Calu3 (cell line): ENCODE measurements at regions not wholly inside any gene's neighbourhood (a gene's known extent, or its start where the extent isn't known, plus 50 kb on each side); places are given as distances from the start of the nearest gene placed in this dataset.
A peak's percentile ranks its signal among the peaks of the same experiment; 100 is the strongest.

Source experiments
- BruUV-seq: library from RNA; stranded (reverse); fragments of 400-500 nt; replicated peaks from 2 replicates; lab custom pipeline; 2021; lab: Mats Ljungman, UMichigan
- CTCF ChIA-PET: fragments of 300-600 bp; sonication (Branson Sonifier 250); formaldehyde crosslinking; loops from one replicate; lab custom pipeline; 2022; ENCODE audit warnings: antibody characterized with exemption; lab: Charles Lee
- DNase-seq: peaks from one replicate; pipeline ENCODE4 v3.0.0; 2022
- H3K27ac Mint-ChIP-seq: one replicate; pipeline ENCODE4 v1.8.0; 2022; ENCODE audit warnings: mixed read lengths; ENCODE audit not compliant: unreplicated experiment
- H3K27me3 Mint-ChIP-seq: one replicate; pipeline ENCODE4 v1.8.0; 2022; ENCODE audit warnings: mixed read lengths; ENCODE audit not compliant: unreplicated experiment
- H3K36me3 Mint-ChIP-seq: one replicate; pipeline ENCODE4 v1.8.0; 2022; ENCODE audit warnings: mild to moderate bottlenecking, moderate library complexity, mixed read lengths; ENCODE audit not compliant: insufficient read depth, unreplicated experiment
- H3K4me1 Mint-ChIP-seq: one replicate; pipeline ENCODE4 v1.8.0; 2022; ENCODE audit warnings: mild to moderate bottlenecking, low read depth, mixed read lengths; ENCODE audit not compliant: unreplicated experiment
- H3K4me3 Mint-ChIP-seq: one replicate; pipeline ENCODE4 v1.8.0; 2022; ENCODE audit warnings: mild to moderate bottlenecking, low read depth, moderate library complexity, mixed read lengths; ENCODE audit not compliant: unreplicated experiment
- H3K9me3 Mint-ChIP-seq: one replicate; pipeline ENCODE4 v1.8.0; 2022; ENCODE audit warnings: low read depth, mixed read lengths; ENCODE audit not compliant: unreplicated experiment
- CTCF ChIP-seq: fragments of 200-600 bp; IDR thresholded peaks from one replicate; pipeline ENCODE4 v1.8.0; 2022; ENCODE audit warnings: antibody characterized with exemption; ENCODE audit not compliant: unreplicated experiment
- intact Hi-C: fragments of 100-400 bp; cut with micrococcal nuclease; formaldehyde crosslinking; loops from one replicate; pipeline ENCODE4 v1.10.0; 2022; ENCODE audit not compliant: unreplicated experiment

DNA sequence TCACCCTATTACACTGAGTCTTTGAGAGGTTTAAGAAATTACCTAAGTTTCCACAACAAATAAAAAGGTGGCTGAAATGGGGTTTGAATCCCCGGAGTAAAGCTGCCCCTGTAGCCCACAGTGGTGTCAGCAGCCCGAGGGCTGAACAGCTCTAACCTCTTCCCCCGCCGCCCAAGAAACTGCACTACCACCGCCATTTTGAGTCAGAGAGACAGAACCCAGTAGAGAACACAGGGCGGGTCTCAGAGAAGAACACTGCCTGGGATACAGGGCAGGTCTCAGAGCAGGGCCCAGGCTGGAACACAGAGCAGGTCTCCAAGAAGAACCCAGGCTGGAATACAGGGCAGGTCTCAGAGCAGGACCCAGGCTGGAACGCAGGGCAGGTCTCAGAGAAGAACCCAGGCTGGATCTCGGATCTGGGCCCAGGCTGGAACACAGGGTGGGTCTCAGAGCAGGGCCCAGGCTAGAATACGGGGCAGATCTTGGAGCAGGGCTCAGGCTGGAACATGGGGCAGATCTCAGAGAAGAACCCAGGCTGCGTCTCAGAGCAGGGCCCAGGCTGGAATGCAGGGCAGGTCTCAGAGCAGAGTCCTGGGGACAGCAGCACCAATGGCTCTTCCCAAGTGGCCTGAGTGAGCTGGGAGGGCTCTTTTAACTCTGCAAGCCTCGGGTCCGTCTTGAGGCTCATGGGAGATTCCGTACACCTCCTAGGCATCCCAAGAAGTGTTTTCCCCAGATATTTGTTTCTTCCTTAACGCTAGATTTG, 85.9 kb upstream of the LANCL2 start:
- CTCF ChIA-PET: interaction anchor here (0.7 to 3.4 kb wide), 2 partner anchors 9 to 136 kb away, joined by 4 to 14 read pairs; no protein-coding TSS in a partner anchor
- BruUV-seq: no TSS peak
- Mint-ChIP-seq H3K27ac (no peak overlapping the region), H3K4me3 (no peak overlapping the region), H3K27me3 (peaks cover 64% of the 10 kb centered on the region), H3K36me3 (no peaks in the 10 kb centered on the region), H3K4me1 (no peaks in the 10 kb centered on the region), H3K9me3 (no peaks in the 10 kb centered on the region)
- DNase-seq: no peak
- intact Hi-C loops: no loop called here
- no peak for TF ChIP-seq CTCF

DNA sequence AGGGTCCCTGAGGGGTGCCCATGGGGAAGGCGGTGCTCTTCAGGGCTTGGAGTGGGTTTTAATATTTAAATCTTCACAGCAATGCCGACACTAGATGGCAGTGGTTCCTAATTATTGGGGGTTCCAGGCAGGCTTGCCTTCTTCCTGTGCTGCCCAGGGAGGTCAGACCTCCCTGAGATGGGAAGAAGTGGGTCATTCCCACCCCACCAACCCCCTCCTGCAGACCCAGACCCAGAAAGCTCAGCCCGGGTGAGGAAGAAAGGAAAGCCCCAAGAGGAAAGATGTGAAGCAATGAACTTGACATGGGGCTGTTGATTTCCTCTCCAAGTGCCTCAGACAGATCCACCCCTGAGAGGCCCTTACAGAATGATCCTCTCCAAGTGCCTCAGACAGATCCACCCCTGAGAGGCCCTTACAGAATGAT, 85.1 kb upstream of the LANCL2 start:
- Mint-ChIP-seq H3K27me3 (peaks cover 64% of the 10 kb centered on the region), H3K4me3 (no peak overlapping the region), H3K27ac (no peak overlapping the region), H3K4me1 (no peaks in the 10 kb centered on the region), H3K9me3 (no peaks in the 10 kb centered on the region), H3K36me3 (no peaks in the 10 kb centered on the region)
- BruUV-seq: no TSS peak
- DNase-seq: peak; percentile 84
- peak; percentile 89 for TF ChIP-seq CTCF
- intact Hi-C loops: loop anchor here (1.0 to 5.0 kb wide), 3 partner anchors 87 to 318 kb away; partner anchors contain the start of gene LANCL2
- CTCF ChIA-PET: interaction anchor here (0.7 to 3.4 kb wide), 3 partner anchors 8 to 135 kb away, joined by 3 to 14 read pairs (median 4); no protein-coding TSS in a partner anchor

DNA sequence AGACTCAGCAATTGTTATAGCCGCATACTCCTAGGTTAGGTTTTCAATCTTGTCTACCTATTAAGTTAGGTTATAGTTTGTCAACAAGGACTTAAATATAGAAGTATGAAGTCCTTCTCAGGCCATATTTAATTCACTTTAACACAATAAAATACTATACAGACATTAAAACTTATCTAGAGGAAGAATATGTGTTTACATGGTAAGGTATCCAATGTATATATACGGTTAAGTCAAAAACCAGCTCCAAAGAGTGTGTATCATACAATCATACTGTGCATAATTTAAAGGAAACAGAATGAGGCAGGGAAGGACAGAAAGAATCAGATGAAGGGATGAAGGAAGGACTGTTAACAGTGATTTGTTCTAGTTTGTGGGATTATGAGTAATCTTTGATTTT, 79.5 kb upstream of the LANCL2 start:
- no peak for DNase-seq
- Mint-ChIP-seq H3K27ac (no peak overlapping the region), H3K27me3 (peaks cover 69% of the 10 kb centered on the region), H3K4me1 (no peaks in the 10 kb centered on the region), H3K4me3 (no peak overlapping the region), H3K36me3 (no peaks in the 10 kb centered on the region), H3K9me3 (no peaks in the 10 kb centered on the region)
- intact Hi-C loops: no loop called here
- CTCF ChIA-PET: no interaction called here
- no peak for TF ChIP-seq CTCF
- no TSS peak for BruUV-seq

GRCh38 chr7:55286666-55287065, 78.5 kb upstream of the LANCL2 start:
- Mint-ChIP-seq H3K27me3 (peaks cover 79% of the 10 kb centered on the region), H3K27ac (no peak overlapping the region), H3K36me3 (no peaks in the 10 kb centered on the region), H3K4me1 (no peaks in the 10 kb centered on the region), H3K9me3 (no peaks in the 10 kb centered on the region), H3K4me3 (no peak overlapping the region)
- intact Hi-C loops: no loop called here
- DNase-seq: no peak
- BruUV-seq: no TSS peak
- CTCF ChIA-PET: interaction anchor here (0.7 to 2.5 kb wide), 3 partner anchors 8 to 386 kb away, joined by 3 to 14 read pairs (median 4); no protein-coding TSS in a partner anchor
- TF ChIP-seq CTCF: no peak
